Retinal pigment epithelial cell (primary cell): ENCODE measurements at regions not wholly inside any gene's neighbourhood (a gene's known extent, or its start where the extent isn't known, plus 50 kb on each side); places are given as distances from the start of the nearest gene placed in this dataset.
A peak's percentile ranks its signal among the peaks of the same experiment; 100 is the strongest.

Experiments
- DNase-seq: peaks from one replicate; pipeline ENCODE4 v3.0.0-alpha.2; 2010; ENCODE audit warnings: low read depth
- H3K4me3 ChIP-seq: 2 replicates; pipeline ENCODE4 v1.5.1; 2011; ENCODE audit warnings: mild to moderate bottlenecking, low read length, control low read depth, moderate library complexity
- CTCF ChIP-seq: conservative IDR thresholded peaks from 2 replicates; pipeline ENCODE4 v1.5.1; 2011; ENCODE audit warnings: low read depth, low read length, control low read depth, inconsistent platforms

- no peak overlapping the region for H3K4me3 ChIP-seq
- peak; percentile 69 for DNase-seq
- no peak for TF ChIP-seq CTCF
Measured at GRCh38 chr9:29806937-29807618, 2233.8 kb upstream of the C9orf72 start.

DNA sequence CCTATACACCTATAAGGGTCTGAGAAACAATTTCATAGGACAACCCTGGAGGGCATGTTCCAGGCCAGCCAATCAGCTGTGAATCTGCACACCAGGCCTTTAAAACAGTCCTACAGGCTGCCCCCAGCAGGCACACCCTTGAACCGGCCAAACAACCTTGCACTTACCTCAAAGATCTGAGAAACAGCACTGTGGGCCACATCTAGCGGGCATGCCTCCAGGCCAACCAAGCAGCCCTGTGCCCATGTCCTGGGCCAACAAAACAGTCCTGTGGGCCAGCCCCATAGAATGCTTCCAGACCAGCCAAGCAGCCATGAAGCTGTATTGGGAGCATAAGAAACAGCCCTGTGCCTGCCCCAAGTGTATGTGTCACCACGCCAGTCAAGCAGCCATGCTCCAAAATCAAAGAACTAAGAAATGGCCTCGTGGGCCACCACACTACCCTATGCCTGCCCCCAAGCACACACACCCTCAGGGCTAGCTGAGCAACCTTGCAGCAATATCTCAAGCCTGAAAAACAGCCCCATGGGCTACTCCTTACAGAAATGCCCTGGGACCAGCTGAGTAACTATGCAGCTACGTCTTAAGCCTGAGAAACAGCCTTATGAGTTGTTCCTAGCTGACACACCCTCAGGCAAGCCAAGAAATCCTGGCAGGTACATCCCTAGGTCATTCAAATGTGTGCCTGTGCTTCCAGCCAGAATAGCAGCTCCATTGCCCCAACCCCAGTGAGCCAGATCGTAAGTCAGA, 2243.8 kb upstream of the C9orf72 start:
- H3K4me3 ChIP-seq, result no peak overlapping the region
- no peak for DNase-seq
- TF ChIP-seq CTCF, result no peak

GRCh38 chr9:29822458-29822857, 2249.2 kb upstream of the C9orf72 start:
- no peak for DNase-seq
- TF ChIP-seq CTCF, result no peak
- no peak overlapping the region for H3K4me3 ChIP-seq

GRCh38 chr9:29826421-29826820, 2253.1 kb upstream of the C9orf72 start:
- no peak for TF ChIP-seq CTCF
- no peak for DNase-seq
- H3K4me3 ChIP-seq, result no peak overlapping the region

GRCh38 chr9:29830821-29831220, 2257.5 kb upstream of the C9orf72 start:
- peak; percentile 29 for DNase-seq
- H3K4me3 ChIP-seq, result no peak overlapping the region
- TF ChIP-seq CTCF, result peak; percentile 76

DNA sequence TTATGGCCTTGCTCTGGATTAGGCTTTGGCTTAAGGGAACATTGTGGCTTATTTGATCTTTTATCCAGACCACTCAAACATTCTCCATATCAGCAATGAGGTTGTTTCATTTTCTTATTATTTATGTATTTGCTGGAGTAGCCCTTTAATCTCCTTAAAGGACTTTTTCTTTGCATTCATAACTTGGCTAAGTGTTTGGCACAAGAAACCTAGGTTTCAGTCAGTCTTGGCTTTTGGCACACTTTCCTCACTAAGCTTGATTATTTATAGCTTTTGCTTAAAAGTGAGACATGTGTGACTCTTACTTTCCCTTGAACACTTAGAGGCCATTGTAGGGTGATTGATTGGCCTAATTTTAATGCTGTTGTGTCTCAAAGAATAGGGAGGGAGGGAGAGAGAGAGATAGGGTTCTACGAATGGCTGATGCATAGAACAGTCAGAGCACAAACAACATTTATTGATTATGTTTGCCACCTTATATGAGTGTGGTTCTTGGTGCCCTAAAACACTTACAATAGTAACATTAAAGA, 2265.3 kb upstream of the C9orf72 start:
- TF ChIP-seq CTCF, result no peak
- peak; percentile 81 for DNase-seq
- no peak overlapping the region for H3K4me3 ChIP-seq
